Epithelial cell of proximal tubule (primary cell): ENCODE measurements at regions not wholly inside any gene's neighbourhood (a gene's known extent, or its start where the extent isn't known, plus 50 kb on each side); places are given as distances from the start of the nearest gene placed in this dataset.

ENCODE experiments used
- DNase-seq: peaks from one replicate; pipeline ENCODE4 v3.0.0-alpha.2; 2011; ENCODE audit warnings: low read depth
- H3K4me3 ChIP-seq: 2 replicates; pipeline ENCODE4 v1.5.1; 2011; ENCODE audit warnings: low read depth, mild to moderate bottlenecking, low read length
- CTCF ChIP-seq: conservative IDR thresholded peaks from 2 replicates; pipeline ENCODE4 v1.5.1; 2012; ENCODE audit warnings: low read depth, mild to moderate bottlenecking, low read length

GRCh38 chr3:197424266-197424665 is 125.9 kb upstream of the DLG1 start:
- no peak for DNase-seq
- TF ChIP-seq CTCF: no peak
- no peak overlapping the region for H3K4me3 ChIP-seq

GRCh38 chr3:197423376-197423775 is 125.0 kb upstream of the DLG1 start:
- H3K4me3 ChIP-seq: no peak overlapping the region
- no peak for TF ChIP-seq CTCF
- no peak for DNase-seq

- no peak for DNase-seq
- H3K4me3 ChIP-seq: no peak overlapping the region
Observed at GRCh38 chr3:197422506-197422905, 124.1 kb upstream of the DLG1 start.

GRCh38 chr3:197421021-197421420 is 122.6 kb upstream of the DLG1 start:
- no peak for DNase-seq
- TF ChIP-seq CTCF: no peak

More at GRCh38 chr3:197422506-197422905, 124.1 kb upstream of the DLG1 start:
- no peak for TF ChIP-seq CTCF

GRCh38 chr3:197420566-197420965 is 122.2 kb upstream of the DLG1 start:
- H3K4me3 ChIP-seq: no peak overlapping the region
- no peak for DNase-seq
- no peak for TF ChIP-seq CTCF

More at GRCh38 chr3:197421021-197421420, 122.6 kb upstream of the DLG1 start:
- H3K4me3 ChIP-seq: no peak overlapping the region

GRCh38 chr3:197420115-197420514 is 121.7 kb upstream of the DLG1 start:
- no peak for TF ChIP-seq CTCF
- DNase-seq: no peak
- H3K4me3 ChIP-seq: no peak overlapping the region

GRCh38 chr3:197419696-197420095 is 121.3 kb upstream of the DLG1 start:
- H3K4me3 ChIP-seq: no peak overlapping the region
- TF ChIP-seq CTCF: no peak
- DNase-seq: no peak
